Testis (tissue), 2 donors: ENCODE measurements at regions not wholly inside any gene's neighbourhood (a gene's known extent, or its start where the extent isn't known, plus 50 kb on each side); places are given as distances from the start of the nearest gene placed in this dataset.
"Not testable (repeated sequence)": the region's sequence is repeated elsewhere in the genome, so short reads cannot be mapped to it uniquely, and the experiment has no call there.

Source experiments
- DNase-seq: peaks from one replicate; pipeline ENCODE4 v3.0.0-alpha.2; 2019
- H3K27ac ChIP-seq, 2 donors: fragments of 200-600 bp; sonication (generic); one replicate each; pipeline ENCODE4 v1.5.1; 2019
- H3K27me3 ChIP-seq: fragments of 200-600 bp; sonication (generic); one replicate; pipeline ENCODE4 v1.5.1; 2019
- H3K36me3 ChIP-seq: fragments of 200-600 bp; sonication (generic); one replicate; pipeline ENCODE4 v1.5.1; 2017; ENCODE audit warnings: low read depth; ENCODE audit errors: missing control alignments
- H3K4me1 ChIP-seq: fragments of 200-600 bp; sonication (generic); one replicate; pipeline ENCODE4 v1.5.1; 2019
- H3K4me3 ChIP-seq, 2 donors: fragments of 200-600 bp; sonication (generic); one replicate each; pipeline ENCODE4 v1.5.1; 2017 to 2019
- H3K9me3 ChIP-seq: fragments of 200-600 bp; sonication (generic); one replicate; pipeline ENCODE4 v1.5.1; 2017
- POLR2A ChIP-seq: fragments of 450-650 bp; IDR thresholded peaks from one replicate; pipeline ENCODE4 v1.6.1; 2017; ENCODE audit warnings: antibody characterized with exemption, mild to moderate bottlenecking, moderate library complexity
- WGBS, 2 donors: methylation state at CpG; one replicate each; pipeline ENCODE4 v1.1.5; 2018; 5-methylcytosine and 5-hydroxymethylcytosine counted together
- intact Hi-C: fragments of 100-400 bp; cut with DNase I; formaldehyde crosslinking; loops from one replicate; pipeline ENCODE4 v1.15.1; 2023; ENCODE audit warnings: low total_unique reads
- TF ChIP-seq, protein P1 (sequence below), 3 experiments: fragments of 450-650 bp in 2 of 3; fragments of 200-600 bp in 1 of 3; sonication (generic) in 1 of 3; IDR thresholded peaks; one replicate each; pipeline ENCODE4 v1.5.1; 2016 to 2019; ENCODE audit warnings: antibody characterized with exemption in 3 of 3, mild to moderate bottlenecking in 2 of 3, moderate library complexity in 1 of 3

GRCh38 chr13:89076622-89077021 lies 1405.5 kb downstream of the SLITRK5 start:
- no peak for TF ChIP-seq POLR2A
- TF ChIP-seq, protein P1, sequence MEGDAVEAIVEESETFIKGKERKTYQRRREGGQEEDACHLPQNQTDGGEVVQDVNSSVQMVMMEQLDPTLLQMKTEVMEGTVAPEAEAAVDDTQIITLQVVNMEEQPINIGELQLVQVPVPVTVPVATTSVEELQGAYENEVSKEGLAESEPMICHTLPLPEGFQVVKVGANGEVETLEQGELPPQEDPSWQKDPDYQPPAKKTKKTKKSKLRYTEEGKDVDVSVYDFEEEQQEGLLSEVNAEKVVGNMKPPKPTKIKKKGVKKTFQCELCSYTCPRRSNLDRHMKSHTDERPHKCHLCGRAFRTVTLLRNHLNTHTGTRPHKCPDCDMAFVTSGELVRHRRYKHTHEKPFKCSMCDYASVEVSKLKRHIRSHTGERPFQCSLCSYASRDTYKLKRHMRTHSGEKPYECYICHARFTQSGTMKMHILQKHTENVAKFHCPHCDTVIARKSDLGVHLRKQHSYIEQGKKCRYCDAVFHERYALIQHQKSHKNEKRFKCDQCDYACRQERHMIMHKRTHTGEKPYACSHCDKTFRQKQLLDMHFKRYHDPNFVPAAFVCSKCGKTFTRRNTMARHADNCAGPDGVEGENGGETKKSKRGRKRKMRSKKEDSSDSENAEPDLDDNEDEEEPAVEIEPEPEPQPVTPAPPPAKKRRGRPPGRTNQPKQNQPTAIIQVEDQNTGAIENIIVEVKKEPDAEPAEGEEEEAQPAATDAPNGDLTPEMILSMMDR (IDR thresholded peaks at IDR 0.05), result no peak
- H3K9me3 ChIP-seq, result no peaks in the 10 kb centered on the region
- no peak for DNase-seq
- no peaks in the 10 kb centered on the region for H3K27me3 ChIP-seq
- no peak overlapping the region for H3K4me3 ChIP-seq
- H3K4me1 ChIP-seq, result no peaks in the 10 kb centered on the region
- no peak overlapping the region for H3K27ac ChIP-seq
- H3K36me3 ChIP-seq, result no peaks in the 10 kb centered on the region
- intact Hi-C loops, result no loop called here
- 92 to 95% methylated on average over 2 of the region's 2 CpGs for WGBS, 2 donors

DNA sequence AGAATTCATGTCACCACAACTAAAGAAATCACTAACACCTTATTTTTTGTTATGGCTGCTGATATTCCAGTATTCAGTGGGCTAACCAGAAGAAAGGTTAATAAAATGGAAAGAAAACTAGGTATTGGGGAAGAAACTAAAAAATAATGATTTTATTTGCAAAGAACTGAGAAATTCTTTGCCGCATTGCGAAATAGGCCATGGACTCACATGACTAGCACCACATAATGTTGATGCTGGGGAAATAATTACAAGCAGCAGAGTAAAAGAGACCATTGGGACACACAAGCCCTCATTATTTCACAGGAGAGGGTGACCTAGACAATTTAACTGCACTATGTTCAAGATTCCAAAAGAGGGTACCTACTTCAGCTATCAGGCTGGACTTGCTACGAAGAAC lies 1411.5 kb downstream of the SLITRK5 start:
- Histone ChIP-seq H3K27ac (no peak overlapping the region), H3K9me3 (no peaks in the 10 kb centered on the region), H3K4me1 (no peaks in the 10 kb centered on the region), H3K27me3 (no peaks in the 10 kb centered on the region), H3K4me3 (no peak overlapping the region), H3K36me3 (no peaks in the 10 kb centered on the region)
- 81 to 91% methylated on average over 3 of the region's 3 CpGs for WGBS, 2 donors
- no peak for DNase-seq
- TF ChIP-seq, protein P1 (IDR thresholded peaks at IDR 0.05), result no peak
- TF ChIP-seq POLR2A, result no peak
- intact Hi-C loops, result no loop called here

DNA sequence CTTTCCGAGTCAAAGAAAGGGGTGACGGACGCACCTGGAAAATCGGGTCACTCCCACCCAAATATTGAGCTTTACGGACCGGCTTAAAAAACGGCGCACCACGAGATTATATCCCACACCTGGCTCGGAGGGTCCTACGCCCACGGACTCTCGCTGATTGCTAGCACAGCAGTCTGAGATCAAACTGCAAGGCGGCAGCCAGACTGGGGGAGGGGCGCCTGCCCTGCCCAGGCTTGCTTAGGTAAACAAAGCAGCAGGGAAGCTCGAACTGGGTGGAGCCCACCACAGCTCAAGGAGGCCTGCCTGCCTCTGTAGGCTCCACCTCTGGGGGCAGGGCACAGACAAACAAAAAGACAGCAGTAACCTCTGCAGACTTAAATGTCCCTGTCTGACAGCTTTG lies 1416.9 kb downstream of the SLITRK5 start:
- H3K27me3 ChIP-seq, H3K4me1 ChIP-seq, intact Hi-C loops, H3K9me3 ChIP-seq, DNase-seq, H3K36me3 ChIP-seq, H3K27ac ChIP-seq, H3K4me3 ChIP-seq: not testable (repeated sequence)
- 85 to 86% methylated on average over 10 to 16 of the region's 16 CpGs for WGBS, 2 donors

DNA sequence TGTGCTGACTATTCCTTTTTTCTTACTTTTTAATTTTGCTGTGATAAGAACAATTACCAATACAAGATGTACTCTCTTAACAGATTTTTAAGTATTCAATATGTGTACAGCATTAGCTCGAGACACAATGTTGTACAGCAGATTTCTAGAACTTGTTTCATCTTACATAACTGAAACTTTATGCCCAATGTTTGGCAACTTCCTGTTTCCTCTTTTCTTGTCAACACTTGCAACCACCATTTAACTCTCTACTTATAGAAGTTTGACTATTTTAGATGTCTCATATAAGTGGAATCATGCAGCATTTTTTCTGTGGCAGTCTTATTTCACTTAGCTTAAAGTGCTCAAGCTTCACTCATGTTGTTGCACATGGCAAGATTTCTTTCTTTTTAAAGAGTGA lies 1426.8 kb downstream of the SLITRK5 start:
- no peaks in the 10 kb centered on the region for H3K27me3 ChIP-seq
- no peak overlapping the region for H3K27ac ChIP-seq
- H3K4me3 ChIP-seq, result no peak overlapping the region
- no peaks in the 10 kb centered on the region for H3K9me3 ChIP-seq
- H3K4me1 ChIP-seq, result no peaks in the 10 kb centered on the region
- DNase-seq, result no peak
- 46 to 69% methylated on average over 1 of the region's 1 CpG for WGBS, 2 donors
- no peaks in the 10 kb centered on the region for H3K36me3 ChIP-seq
- no peak for TF ChIP-seq POLR2A
- TF ChIP-seq, protein P1 (IDR thresholded peaks at IDR 0.05), result no peak
- intact Hi-C loops, result no loop called here

DNA sequence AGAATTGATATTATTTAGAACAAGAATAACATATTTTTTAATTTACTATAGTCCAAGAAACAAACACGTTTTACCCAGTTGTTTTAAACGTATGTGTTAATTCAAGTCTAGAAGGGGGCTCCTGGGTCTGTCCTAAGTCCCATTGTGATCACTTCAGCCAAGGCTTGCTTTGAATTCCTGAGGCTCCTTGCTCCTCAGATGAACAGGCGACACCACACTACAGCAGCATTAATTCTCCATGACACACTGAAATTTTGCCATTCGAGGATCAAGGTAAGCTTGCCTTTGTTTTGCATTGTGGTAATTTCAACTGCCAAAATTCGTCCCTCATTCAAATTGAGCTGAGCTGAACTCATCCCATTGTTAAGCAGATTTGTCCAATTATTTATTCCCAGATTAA lies 1442.6 kb downstream of the SLITRK5 start:
- H3K4me1 ChIP-seq, result no peaks in the 10 kb centered on the region
- no peak for TF ChIP-seq POLR2A
- intact Hi-C loops, result no loop called here
- no peak overlapping the region for H3K27ac ChIP-seq
- no peaks in the 10 kb centered on the region for H3K9me3 ChIP-seq
- no peak for DNase-seq
- 63 to 75% methylated on average over 5 of the region's 5 CpGs for WGBS, 2 donors
- H3K36me3 ChIP-seq, result no peaks in the 10 kb centered on the region
- no peak overlapping the region for H3K4me3 ChIP-seq
- no peaks in the 10 kb centered on the region for H3K27me3 ChIP-seq

DNA sequence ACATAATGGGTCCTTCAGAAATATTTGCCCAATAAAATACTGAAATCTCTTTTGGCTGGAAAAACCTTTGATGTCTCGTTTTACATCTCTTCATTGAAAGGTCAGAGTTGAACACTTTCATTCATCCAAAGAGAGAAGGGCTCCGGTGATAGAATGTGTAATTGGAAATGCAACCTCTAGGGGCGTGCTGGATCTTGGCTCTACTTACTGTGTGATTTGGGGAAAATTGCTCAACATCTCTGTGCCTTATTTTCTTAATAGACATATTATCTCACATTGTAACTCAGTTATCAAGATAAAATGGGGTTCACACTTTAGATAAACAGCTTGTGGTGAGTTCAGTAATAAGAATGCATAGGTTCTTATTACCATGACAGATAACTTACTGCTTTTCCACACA lies 1444.1 kb downstream of the SLITRK5 start:
- Histone ChIP-seq H3K36me3 (no peaks in the 10 kb centered on the region), H3K27ac (no peak overlapping the region), H3K4me1 (no peaks in the 10 kb centered on the region), H3K27me3 (no peaks in the 10 kb centered on the region), H3K9me3 (no peaks in the 10 kb centered on the region), H3K4me3 (no peak overlapping the region)
- DNase-seq, result no peak
- intact Hi-C loops, result no loop called here
- WGBS, 2 donors, result 84 to 86% methylated on average over 3 of the region's 3 CpGs
- TF ChIP-seq POLR2A, result no peak
- TF ChIP-seq, protein P1 (IDR thresholded peaks at IDR 0.05), result no peak
